GM21390 (cell line): ENCODE measurements at regions not wholly inside any gene's neighbourhood (a gene's known extent, or its start where the extent isn't known, plus 50 kb on each side); places are given as distances from the start of the nearest gene placed in this dataset.
"Not testable (repeated sequence)": the region's sequence is repeated elsewhere in the genome, so short reads cannot be mapped to it uniquely, and the experiment has no call there.

Experiments
- ATAC-seq: cut with Tn5 transposase; IDR thresholded peaks from one replicate; pipeline ENCODE4 v1.9.1; 2021; ENCODE audit not compliant: unreplicated experiment

DNA sequence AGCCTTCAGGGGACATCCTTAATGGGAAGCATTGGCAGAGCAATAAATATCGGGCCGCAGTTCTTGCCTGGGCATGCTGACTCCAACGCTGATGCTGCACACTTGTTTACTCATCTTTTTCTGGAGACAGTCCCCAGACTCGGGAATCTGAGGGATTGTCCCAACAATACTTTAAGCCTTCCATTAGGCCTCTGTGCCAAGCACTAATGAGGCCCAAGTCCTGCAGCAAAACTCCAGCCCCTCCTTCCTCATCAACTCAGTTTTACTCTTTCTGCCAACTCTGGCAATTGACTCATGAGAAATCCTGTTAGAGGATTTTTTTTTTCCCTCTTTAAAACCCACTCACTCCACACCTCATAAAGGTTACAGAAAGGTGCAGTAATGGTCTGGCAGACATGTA, 233.4 kb upstream of the PELI2 start:
- no peak for ATAC-seq

GRCh38 chr14:55889124-55889523, 229.1 kb upstream of the PELI2 start:
- no peak for ATAC-seq

- no peak for ATAC-seq
Measured at GRCh38 chr14:55891692-55892091, 226.5 kb upstream of the PELI2 start.

- no peak for ATAC-seq
Measured at GRCh38 chr14:55892906-55893305, 225.3 kb upstream of the PELI2 start.

GRCh38 chr14:55893705-55894104, 224.5 kb upstream of the PELI2 start:
- ATAC-seq = no peak

DNA sequence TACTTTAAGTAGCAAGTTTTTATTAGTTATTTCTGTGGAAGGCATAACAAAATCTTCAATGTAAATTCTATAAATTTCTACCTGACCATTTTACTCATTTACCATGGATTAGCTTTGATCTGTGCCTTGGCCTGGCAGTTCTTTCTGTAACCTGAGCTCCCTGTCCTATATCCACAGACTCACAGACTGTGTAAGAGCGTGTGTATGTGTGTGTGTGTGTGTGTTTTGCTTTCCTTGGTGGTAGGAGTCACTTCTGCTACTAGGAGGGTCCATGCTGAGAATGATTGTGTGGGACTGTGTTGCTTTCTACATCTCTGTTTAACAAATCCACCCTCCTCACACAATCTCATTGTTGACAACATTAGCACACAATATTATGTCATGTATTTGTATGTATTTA, 221.2 kb upstream of the PELI2 start:
- no peak for ATAC-seq

GRCh38 chr14:55898938-55899337, 219.3 kb upstream of the PELI2 start:
- ATAC-seq = no peak

DNA sequence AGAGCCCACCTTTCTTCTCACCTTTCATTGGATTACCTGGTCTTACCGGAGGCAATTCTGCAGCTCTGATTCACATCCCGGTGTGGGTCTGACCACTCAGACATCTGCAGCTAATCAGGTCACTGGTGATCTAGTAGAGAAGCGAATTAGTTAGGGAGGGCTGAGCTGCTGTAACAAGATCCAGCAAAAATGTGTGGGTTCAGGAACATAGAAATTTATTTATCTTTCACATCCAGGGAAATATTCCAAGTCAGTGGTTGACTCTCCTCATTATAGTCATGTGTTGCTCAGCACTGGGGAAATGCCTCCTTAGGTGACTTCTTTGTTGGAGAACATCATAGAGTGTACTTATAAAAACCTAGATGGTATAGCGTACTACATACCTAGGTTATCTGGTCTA, 218.7 kb upstream of the PELI2 start:
- no peak for ATAC-seq

DNA sequence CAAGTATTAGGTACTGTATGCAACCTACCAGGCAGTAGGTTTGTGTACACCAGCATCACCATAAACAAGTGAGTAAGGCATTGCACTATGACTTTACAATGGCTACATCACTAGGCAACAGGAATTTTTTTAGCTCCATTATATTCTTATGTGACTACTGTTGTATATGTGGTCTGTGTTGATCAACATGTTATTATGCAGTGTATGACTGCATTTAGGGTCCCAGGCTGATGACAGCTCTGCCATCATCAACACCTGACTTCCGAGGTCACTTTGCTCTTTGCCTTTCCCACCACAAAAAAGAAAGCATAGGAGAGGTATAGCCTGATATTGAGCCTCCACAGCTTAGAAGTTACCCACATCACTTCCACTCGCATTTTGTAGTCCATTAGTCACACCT, 217.5 kb upstream of the PELI2 start:
- no peak for ATAC-seq

- ATAC-seq = no peak
Measured at GRCh38 chr14:55901291-55901690, 216.9 kb upstream of the PELI2 start.

DNA sequence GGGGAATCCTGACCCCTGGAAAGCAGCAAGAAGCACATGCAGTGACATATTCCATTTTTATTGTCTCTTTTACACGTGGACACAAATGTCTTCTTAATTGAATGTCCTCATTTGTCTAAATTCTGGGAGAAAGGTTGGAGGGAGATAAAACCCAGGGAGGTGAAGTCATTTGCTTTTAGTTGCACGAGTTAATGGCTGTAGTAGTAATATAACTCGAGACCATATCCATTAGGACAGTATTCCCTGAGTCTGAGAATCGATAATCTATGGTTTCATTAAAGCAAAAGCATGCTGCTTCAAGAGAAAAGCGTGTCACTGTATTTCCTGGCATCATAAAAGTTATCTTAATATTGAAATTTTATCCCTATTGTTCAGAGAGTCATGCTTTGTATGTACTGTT, 216.0 kb upstream of the PELI2 start:
- ATAC-seq = no peak

- no peak for ATAC-seq
Measured at GRCh38 chr14:55904086-55904485, 214.1 kb upstream of the PELI2 start.

DNA sequence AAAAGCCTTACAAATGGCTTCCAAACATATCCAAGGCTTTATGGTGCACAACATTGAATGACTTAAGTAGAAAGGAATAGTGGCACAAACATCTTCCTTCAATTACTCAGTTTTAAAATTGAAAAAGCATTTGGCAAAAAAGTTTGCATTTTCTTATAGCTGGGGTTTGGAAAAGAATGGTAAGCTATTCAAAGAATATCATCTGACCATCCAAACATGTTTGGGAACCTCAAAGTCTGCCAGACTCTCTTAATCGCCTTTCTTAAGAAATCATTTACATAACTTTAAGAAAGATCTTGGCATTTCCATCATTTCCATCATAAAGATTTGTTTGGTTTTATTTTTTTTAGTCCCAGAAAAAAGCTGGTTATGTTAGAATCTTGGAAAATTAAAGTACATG, 210.1 kb upstream of the PELI2 start:
- no peak for ATAC-seq

- no peak for ATAC-seq
Measured at GRCh38 chr14:55909879-55910278, 208.3 kb upstream of the PELI2 start.

GRCh38 chr14:55910601-55911243, 207.5 kb upstream of the PELI2 start:
- ATAC-seq = no peak

GRCh38 chr14:55911776-55912175, 206.4 kb upstream of the PELI2 start:
- ATAC-seq = no peak

- no peak for ATAC-seq
Measured at GRCh38 chr14:55912344-55912743, 205.9 kb upstream of the PELI2 start.

DNA sequence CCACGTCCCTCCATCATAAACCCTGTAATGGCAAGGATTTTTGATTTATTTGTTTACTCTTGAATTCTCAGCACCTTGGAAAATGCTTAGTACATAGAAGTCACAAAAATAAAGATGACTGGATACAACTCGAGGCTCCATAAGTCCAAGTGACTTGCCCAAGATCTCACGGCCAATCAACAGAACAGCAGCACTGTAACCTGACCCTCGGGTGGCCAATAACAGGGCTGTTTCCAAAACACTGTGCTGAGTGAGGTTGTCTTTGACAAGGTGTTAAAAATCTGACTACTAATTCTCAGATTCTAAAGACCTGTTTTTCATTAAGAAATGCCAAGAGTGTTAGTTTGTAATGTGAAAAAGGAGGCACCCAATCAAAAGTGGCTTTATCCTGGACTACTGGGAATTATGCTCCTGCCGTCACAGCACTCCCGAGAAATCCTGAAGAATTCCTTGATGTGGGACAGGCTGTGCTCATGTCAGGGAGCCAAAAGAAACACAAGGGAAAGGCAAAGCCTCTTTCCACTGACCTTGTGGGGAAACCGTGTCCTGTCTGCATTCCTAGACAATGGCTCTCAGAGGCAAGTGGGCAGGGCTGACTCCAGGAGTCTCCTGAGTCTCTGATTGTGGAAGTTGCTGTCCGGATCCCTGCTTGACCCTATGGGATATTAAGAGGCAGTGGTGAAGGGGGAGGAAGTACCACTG, 204.7 kb upstream of the PELI2 start:
- ATAC-seq = no peak

DNA sequence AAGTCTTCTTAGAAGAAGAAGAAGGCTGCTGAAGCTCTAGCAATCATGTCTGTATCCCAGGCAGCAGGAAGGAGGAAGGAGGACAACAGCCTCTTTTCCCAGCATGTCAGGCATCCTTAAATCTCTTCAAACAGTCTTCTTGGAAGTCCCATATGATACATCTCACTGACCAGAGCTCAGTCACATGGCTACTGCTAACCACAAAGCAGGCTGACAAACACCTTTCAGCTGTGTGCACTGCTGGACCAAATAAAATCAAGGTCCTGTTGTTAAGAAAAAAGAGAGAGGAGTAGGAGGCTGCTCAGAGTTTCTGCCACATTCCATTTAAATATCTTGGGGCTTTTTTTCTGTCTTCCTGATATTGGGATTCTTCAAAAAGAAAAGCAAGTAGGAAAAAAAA, 203.4 kb upstream of the PELI2 start:
- no peak for ATAC-seq

- no peak for ATAC-seq
Measured at GRCh38 chr14:55915456-55915855, 202.8 kb upstream of the PELI2 start.

DNA sequence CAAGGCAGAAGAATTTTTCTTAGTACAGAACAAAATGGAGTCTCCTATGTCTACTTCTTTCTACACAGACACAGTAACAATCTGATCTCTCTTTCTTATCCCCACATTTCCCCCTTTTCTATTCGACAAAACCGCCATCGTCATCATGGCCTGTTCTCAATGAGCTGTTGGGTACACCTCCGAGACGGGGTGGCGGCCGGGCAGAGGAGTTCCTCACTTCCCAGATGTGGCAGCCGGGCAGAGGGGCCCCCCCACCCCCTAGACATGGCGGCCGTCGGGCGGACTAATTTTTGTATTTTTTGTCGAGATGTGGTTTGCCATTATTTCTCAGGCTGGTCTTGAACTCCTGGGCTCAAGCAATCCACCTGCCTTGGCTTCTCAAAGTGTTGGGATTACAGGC, 198.4 kb upstream of the PELI2 start:
- not testable (repeated sequence) for ATAC-seq

DNA sequence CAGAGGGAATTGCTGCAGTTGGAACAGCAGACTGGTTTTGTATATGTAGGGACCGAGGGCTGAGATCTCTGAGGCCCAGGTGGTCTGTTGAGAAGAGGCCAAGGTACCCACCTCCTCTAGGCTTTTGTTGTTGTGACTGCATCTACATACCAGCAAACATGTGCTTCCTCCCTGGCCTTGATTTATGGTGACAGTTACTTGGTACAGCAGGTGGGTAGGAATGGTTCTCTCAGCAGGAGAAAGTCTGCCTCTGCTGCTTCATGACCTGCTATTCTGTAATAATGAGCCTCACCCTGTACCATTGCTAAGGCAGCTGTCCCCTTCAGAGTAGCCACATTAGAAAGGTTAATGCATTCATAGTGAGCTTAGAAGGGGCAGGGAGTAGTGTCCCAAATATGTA, 196.7 kb upstream of the PELI2 start:
- no peak for ATAC-seq

DNA sequence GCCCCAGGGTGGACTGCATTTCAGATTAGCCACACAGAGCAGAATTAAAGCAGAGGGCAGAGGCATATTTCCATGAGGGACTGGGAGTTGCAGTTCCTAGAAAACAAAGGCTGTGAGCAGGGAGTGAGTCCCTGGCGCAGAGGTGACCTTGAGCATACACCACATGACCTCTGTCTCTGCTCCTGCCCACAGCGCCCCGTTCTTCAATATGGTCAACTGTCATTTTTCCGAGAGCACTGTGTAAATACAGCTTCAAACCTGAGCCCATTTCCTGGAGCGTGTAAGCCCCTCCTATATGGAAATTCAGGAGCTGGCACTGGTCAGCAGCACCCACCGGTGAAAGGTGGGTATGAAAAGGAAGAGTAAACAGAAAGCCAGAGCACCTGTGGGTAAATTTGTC, 192.2 kb upstream of the PELI2 start:
- ATAC-seq = no peak
